ENCODE measurements at regions not wholly inside any gene's neighbourhood (a gene's known extent, or its start where the extent isn't known, plus 50 kb on each side); places are given as distances from the start of the nearest gene placed in this dataset.

DNA sequence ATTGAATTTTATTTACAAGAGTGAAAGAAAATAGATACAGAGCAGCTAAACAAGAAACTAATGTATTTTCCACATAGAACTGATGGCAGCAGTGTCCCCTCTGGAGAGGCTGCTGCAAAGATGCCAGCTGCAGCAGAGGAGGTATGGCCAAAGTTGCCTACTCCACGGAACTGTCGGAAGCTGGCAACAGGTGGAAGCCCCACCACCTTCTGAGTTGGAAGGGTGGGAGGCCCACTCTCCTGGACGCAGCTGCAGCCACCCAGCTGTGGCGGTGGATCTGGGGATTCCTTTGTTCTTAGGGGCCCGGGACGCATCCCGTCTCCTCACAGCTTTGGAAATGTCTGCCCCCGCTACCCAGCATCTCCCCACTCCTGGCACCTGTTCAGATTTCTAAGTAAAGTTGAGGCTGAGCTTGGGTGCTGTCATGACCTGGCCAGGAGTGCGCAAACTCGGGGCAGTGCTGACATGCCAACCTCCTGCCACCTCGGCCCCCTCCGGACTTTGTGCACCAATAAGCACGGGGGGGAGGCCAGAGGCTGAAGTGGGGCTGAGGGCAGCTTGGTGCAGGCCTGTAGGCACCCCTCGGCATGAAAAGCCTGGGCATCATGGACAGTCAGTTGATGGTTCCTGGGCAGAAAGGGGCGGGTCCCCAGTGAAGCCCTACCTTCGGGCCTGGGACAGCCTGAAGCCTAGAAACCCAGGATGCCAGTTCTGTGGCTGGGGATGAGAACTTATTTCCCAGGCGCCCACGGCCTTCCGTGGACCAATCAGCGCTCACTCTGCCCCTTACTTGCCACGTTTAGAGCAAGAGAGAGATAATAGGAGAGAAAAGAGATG, 1071.4 kb downstream of the JRKL start:
- ATAC-seq (peak; percentile 44), DNase-seq (peak; percentile 40)
- intact Hi-C loops (cut with DNase I): no loop called here
- H3K27ac ChIP-seq: no peak overlapping the region
- H3K27me3 ChIP-seq: no peaks in the 10 kb centered on the region
- no peaks in the 10 kb centered on the region for H3K4me1 ChIP-seq
- H3K9me3 ChIP-seq: no peaks in the 10 kb centered on the region
- H3K4me3 ChIP-seq: no peak overlapping the region
- no peaks in the 10 kb centered on the region for H3K36me3 ChIP-seq
- TF ChIP-seq, protein P1, sequence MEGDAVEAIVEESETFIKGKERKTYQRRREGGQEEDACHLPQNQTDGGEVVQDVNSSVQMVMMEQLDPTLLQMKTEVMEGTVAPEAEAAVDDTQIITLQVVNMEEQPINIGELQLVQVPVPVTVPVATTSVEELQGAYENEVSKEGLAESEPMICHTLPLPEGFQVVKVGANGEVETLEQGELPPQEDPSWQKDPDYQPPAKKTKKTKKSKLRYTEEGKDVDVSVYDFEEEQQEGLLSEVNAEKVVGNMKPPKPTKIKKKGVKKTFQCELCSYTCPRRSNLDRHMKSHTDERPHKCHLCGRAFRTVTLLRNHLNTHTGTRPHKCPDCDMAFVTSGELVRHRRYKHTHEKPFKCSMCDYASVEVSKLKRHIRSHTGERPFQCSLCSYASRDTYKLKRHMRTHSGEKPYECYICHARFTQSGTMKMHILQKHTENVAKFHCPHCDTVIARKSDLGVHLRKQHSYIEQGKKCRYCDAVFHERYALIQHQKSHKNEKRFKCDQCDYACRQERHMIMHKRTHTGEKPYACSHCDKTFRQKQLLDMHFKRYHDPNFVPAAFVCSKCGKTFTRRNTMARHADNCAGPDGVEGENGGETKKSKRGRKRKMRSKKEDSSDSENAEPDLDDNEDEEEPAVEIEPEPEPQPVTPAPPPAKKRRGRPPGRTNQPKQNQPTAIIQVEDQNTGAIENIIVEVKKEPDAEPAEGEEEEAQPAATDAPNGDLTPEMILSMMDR (IDR thresholded peaks at IDR 0.05): no peak

DNA sequence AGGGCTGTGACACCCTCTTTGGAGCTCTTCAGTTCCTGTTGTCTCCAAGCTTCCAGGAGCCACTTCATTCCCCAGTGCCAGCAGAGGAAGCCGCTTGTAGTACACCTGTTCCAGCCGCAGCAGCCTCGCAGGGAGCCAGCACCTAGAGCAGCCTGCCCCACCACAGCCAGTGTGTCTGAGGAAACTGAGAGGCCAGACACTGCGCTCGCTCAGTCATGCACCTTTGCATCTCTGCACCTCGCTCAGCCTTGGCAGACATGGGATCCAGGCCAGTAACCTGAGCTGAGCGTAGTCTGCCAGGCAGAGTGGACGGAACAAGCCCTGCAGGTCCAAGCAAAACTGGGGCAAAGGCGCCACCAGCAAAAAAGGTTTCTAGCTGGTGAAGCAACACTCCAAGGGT, 1072.1 kb downstream of the JRKL start:
- TF ChIP-seq, protein P1 (IDR thresholded peaks at IDR 0.05): no peak
- ATAC-seq (peak; percentile 33), DNase-seq (peak; percentile 50)
- H3K4me1 ChIP-seq: no peaks in the 10 kb centered on the region
- no peak overlapping the region for H3K27ac ChIP-seq
- no peaks in the 10 kb centered on the region for H3K9me3 ChIP-seq
- no peak overlapping the region for H3K4me3 ChIP-seq
- no peaks in the 10 kb centered on the region for H3K27me3 ChIP-seq
- no peaks in the 10 kb centered on the region for H3K36me3 ChIP-seq
- intact Hi-C loops (cut with DNase I): no loop called here

DNA sequence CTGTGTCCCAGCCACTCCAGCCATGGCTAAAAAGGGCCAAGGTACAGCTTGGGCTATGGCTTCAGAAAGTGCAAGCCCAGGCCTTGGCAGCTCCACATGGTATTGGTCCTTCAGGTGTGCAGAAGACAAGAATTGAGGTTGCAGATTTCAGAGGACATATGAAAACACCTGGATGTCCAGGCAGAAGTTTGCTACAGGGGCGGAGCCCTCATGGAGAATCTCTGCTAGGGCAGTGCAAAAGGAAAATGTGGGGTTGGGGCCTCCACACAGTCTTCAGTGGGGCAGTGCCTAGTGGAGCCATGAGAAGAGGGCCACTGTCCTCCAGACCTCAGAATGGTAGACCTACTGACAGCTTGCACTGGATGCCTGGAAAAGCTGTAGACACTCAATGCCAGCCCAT, 1074.1 kb downstream of the JRKL start:
- H3K27ac ChIP-seq: no peak overlapping the region
- H3K36me3 ChIP-seq: no peaks in the 10 kb centered on the region
- no peaks in the 10 kb centered on the region for H3K4me1 ChIP-seq
- H3K27me3 ChIP-seq: no peaks in the 10 kb centered on the region
- TF ChIP-seq, protein P1 (IDR thresholded peaks at IDR 0.05): no peak
- H3K4me3 ChIP-seq: no peak overlapping the region
- intact Hi-C loops (cut with DNase I): no loop called here
- DNase-seq (no peak), ATAC-seq (no peak)
- H3K9me3 ChIP-seq: no peaks in the 10 kb centered on the region

DNA sequence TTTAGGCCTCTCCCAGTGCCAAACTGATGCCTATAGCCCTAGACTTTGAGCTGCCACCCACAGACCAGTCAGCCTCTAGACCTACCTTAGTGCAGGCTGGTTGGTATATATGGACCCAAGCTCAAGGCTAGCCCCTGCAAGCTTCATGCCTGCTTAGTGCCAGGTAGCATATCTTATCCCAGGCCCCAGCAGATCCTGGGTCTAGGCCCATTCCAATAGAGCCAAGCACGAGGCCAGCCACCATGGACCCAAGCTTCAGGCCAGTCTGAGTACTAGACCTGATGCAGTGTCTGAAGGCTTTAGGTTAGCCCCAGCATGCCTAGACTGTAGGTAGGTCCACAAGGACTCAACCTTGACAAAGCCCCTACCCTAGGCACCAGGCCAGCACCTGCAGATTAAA, 1081.7 kb downstream of the JRKL start:
- no peaks in the 10 kb centered on the region for H3K36me3 ChIP-seq
- peak; percentile 27 for ATAC-seq
- peaks cover 10% of the 10 kb centered on the region for H3K9me3 ChIP-seq
- intact Hi-C loops (cut with DNase I): no loop called here
- no peak for DNase-seq
- no peak overlapping the region for H3K4me3 ChIP-seq
- H3K4me1 ChIP-seq: no peaks in the 10 kb centered on the region
- H3K27me3 ChIP-seq: no peaks in the 10 kb centered on the region
- H3K27ac ChIP-seq: no peak overlapping the region
- TF ChIP-seq, protein P1 (IDR thresholded peaks at IDR 0.05): no peak

DNA sequence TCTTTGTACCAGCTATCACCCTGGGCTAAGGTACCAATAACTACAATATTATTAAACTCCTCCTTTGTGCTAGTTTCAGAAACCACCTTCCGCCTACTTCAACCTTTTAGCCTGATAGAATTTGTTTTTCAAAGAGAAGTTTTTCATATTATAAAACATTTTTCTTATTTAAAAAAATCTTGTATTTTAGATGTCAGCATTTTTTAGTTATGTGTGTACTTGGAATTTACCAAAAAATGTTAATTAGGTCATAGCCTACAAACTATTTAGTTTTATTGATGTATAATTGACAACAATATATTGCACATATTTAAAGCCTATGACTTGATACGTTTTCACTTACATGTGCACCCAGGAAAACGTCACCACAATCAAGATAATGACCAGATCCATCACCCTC, 1097.6 kb downstream of the JRKL start:
- TF ChIP-seq, protein P1 (IDR thresholded peaks at IDR 0.05): no peak
- no peak overlapping the region for H3K27ac ChIP-seq
- intact Hi-C loops (cut with DNase I): no loop called here
- no peaks in the 10 kb centered on the region for H3K36me3 ChIP-seq
- DNase-seq: no peak
- H3K27me3 ChIP-seq: no peaks in the 10 kb centered on the region
- no peak for ATAC-seq
- H3K4me3 ChIP-seq: no peak overlapping the region
- no peaks in the 10 kb centered on the region for H3K9me3 ChIP-seq
- no peaks in the 10 kb centered on the region for H3K4me1 ChIP-seq

Data from upper lobe of right lung (tissue), 1 donor.